A673 (cell line): ENCODE measurements at regions not wholly inside any gene's neighbourhood (a gene's known extent, or its start where the extent isn't known, plus 50 kb on each side); places are given as distances from the start of the nearest gene placed in this dataset.

Source experiments
- CTCF ChIP-seq: fragments of 300-800, 200-600 bp; sonication (generic); conservative IDR thresholded peaks from 2 replicates; pipeline ENCODE4 v1.5.1; 2017; ENCODE audit warnings: low read depth, mild to moderate bottlenecking, antibody characterized with exemption, low read length, moderate library complexity, mixed read lengths
- EZH2 ChIP-seq: fragments of 200-600 bp; sonication (generic); IDR thresholded peaks from 2 replicates; pipeline ENCODE4 v1.6.1; 2017; ENCODE audit warnings: borderline replicate concordance, low read depth, mild to moderate bottlenecking, mixed read lengths, antibody characterized with exemption, low read length; ENCODE audit not compliant: poor library complexity, severe bottlenecking

- TF ChIP-seq EZH2 (no peak), CTCF (no peak)
Observed at GRCh38 chr15:27656296-27656987, 442.7 kb downstream of the OCA2 start.
